CD14-positive monocyte (primary cell): ENCODE measurements at regions not wholly inside any gene's neighbourhood (a gene's known extent, or its start where the extent isn't known, plus 50 kb on each side); places are given as distances from the start of the nearest gene placed in this dataset.

Experiments
- DNase-seq, 3 donors: peaks; one replicate each; pipeline ENCODE4 v3.0.0-alpha.2; 2011 to 2022
- H2AFZ ChIP-seq: 2 replicates; pipeline ENCODE4 v1.6.0; 2012; ENCODE audit warnings: mild to moderate bottlenecking, low read depth, low read length, inconsistent platforms; ENCODE audit not compliant: insufficient read depth, poor library complexity, severe bottlenecking
- H3K27ac ChIP-seq, 2 donors: 1 replicate in 1 of 2; 2 replicates in 1 of 2; pipeline ENCODE4 v1.5.1; 2012 to 2013; ENCODE audit warnings: low read length in 2 of 2, control low read depth in 1 of 2, inconsistent platforms in 1 of 2, low read depth in 1 of 2, mild to moderate bottlenecking in 1 of 2
- H3K27me3 ChIP-seq, 2 donors: one replicate each; pipeline versions ENCODE4 v1.6.0 to v1.6.1; 2011 to 2013; ENCODE audit warnings: low read length in 2 of 2; ENCODE audit not compliant: control insufficient read depth in 2 of 2, insufficient read depth in 2 of 2
- H3K36me3 ChIP-seq, 2 donors: replicated peaks in 1 of 2; 1 replicate in 1 of 2; 2 replicates in 1 of 2; pipeline versions ENCODE4 v1.5.1 to v1.6.1; 2012 to 2013; ENCODE audit warnings: low read length in 2 of 2, control low read depth in 1 of 2, inconsistent platforms in 1 of 2, mild to moderate bottlenecking in 1 of 2; ENCODE audit not compliant: insufficient read depth in 2 of 2, control insufficient read depth in 1 of 2
- H3K4me1 ChIP-seq, 2 donors: 1 replicate in 1 of 2; 2 replicates in 1 of 2; pipeline versions ENCODE4 v1.5.1 to v1.6.1; 2012 to 2013; ENCODE audit warnings: low read length in 2 of 2, control low read depth in 1 of 2, inconsistent platforms in 1 of 2, mild to moderate bottlenecking in 1 of 2, moderate library complexity in 1 of 2; ENCODE audit not compliant: insufficient read depth in 2 of 2, control insufficient read depth in 1 of 2
- H3K4me2 ChIP-seq: replicated peaks from 2 replicates; pipeline ENCODE3; 2012; ENCODE audit warnings: low read length, moderate library complexity, mild to moderate bottlenecking; ENCODE audit not compliant: poor library complexity, severe bottlenecking; ENCODE audit errors: extremely low read depth
- H3K4me3 ChIP-seq, 3 experiments: fragments of 200-600 bp in 1 of 3; sonication (generic) in 1 of 3; replicated peaks in 1 of 3; 1 replicate in 2 of 3; 2 replicates in 1 of 3; pipeline ENCODE4 v1.5.1; 2011 to 2013; ENCODE audit warnings: low read length in 3 of 3, mild to moderate bottlenecking in 3 of 3, control low read depth in 2 of 3, low read depth in 2 of 3, inconsistent platforms in 1 of 3, moderate library complexity in 1 of 3
- H3K79me2 ChIP-seq: 2 replicates; pipeline ENCODE4 v1.6.0; 2012; ENCODE audit warnings: mild to moderate bottlenecking, control low read depth, inconsistent platforms, low read length, moderate library complexity; ENCODE audit not compliant: insufficient read depth
- H3K9ac ChIP-seq: 2 replicates; pipeline ENCODE4 v1.6.0; 2017; ENCODE audit warnings: low read length, mild to moderate bottlenecking; ENCODE audit not compliant: insufficient read depth, poor library complexity, severe bottlenecking
- H3K9me3 ChIP-seq, 2 donors: replicated peaks in 1 of 2; 1 replicate in 1 of 2; 2 replicates in 1 of 2; pipeline versions ENCODE4 v1.5.1 to v1.6.1; 2012 to 2013; ENCODE audit warnings: low read length in 2 of 2, control low read depth in 1 of 2; ENCODE audit not compliant: control insufficient read depth in 1 of 2, insufficient read depth in 1 of 2
- H4K20me1 ChIP-seq: 2 replicates; pipeline ENCODE4 v1.6.0; 2012; ENCODE audit warnings: mild to moderate bottlenecking, low read length, control low read depth, moderate library complexity; ENCODE audit not compliant: insufficient read depth
- H3K27ac Mint-ChIP-seq, 7 donors: one replicate each; pipeline ENCODE4 v1.8.0; 2020; ENCODE audit warnings: mild to moderate bottlenecking in 7 of 7, mixed read lengths in 7 of 7, moderate library complexity in 6 of 7, inconsistent platforms in 2 of 7
- H3K27me3 Mint-ChIP-seq, 3 donors: one replicate each; pipeline ENCODE4 v1.8.0; 2021 to 2022; ENCODE audit warnings: low read depth in 3 of 3, mild to moderate bottlenecking in 3 of 3, mixed read lengths in 3 of 3, moderate library complexity in 3 of 3, inconsistent platforms in 1 of 3
- H3K36me3 Mint-ChIP-seq, 2 donors: one replicate each; pipeline ENCODE4 v1.8.0; 2020; ENCODE audit warnings: mixed read lengths in 2 of 2, inconsistent platforms in 1 of 2, mild to moderate bottlenecking in 1 of 2
- H3K4me1 Mint-ChIP-seq: one replicate; pipeline ENCODE4 v1.8.0; 2020; ENCODE audit warnings: mild to moderate bottlenecking, mixed read lengths
- H3K4me3 Mint-ChIP-seq, 2 donors: one replicate each; pipeline ENCODE4 v1.8.0; 2020; ENCODE audit warnings: mild to moderate bottlenecking in 2 of 2, mixed read lengths in 2 of 2, moderate library complexity in 1 of 2
- H3K9me3 Mint-ChIP-seq, 7 donors: one replicate each; pipeline ENCODE4 v1.8.0; 2020 to 2022; ENCODE audit warnings: mixed read lengths in 7 of 7, mild to moderate bottlenecking in 6 of 7, moderate library complexity in 6 of 7, inconsistent platforms in 2 of 7
- CTCF ChIP-seq: fragments of 200-600 bp; IDR thresholded peaks from one replicate; pipeline ENCODE4 v1.8.0; 2022; ENCODE audit warnings: antibody characterized with exemption, mild to moderate bottlenecking
- WGBS: methylation state at CpG from one replicate; pipeline ENCODE4 v1.1.5; 2013; ENCODE audit warnings: missing lambda C conversion rate; ENCODE audit not compliant: insufficient coverage; 5-methylcytosine and 5-hydroxymethylcytosine counted together
- intact Hi-C, 2 donors: fragments of 100-400 bp; cut with micrococcal nuclease; formaldehyde crosslinking; loops; one replicate each; pipeline versions ENCODE4 v1.15.0 to v1.15.1; 2023

- TF ChIP-seq CTCF: no peak
- DNase-seq: no peak
- H3K4me3 ChIP-seq: no peak overlapping the region
- no peaks in the 10 kb centered on the region for H3K36me3 ChIP-seq
- no peaks in the 10 kb centered on the region for H3K27me3 ChIP-seq
- no peaks in the 10 kb centered on the region for H3K36me3 Mint-ChIP-seq
- peaks cover 0 to 6% (median 2%) of the 10 kb centered on the region in 7 donors for H3K9me3 Mint-ChIP-seq
- H4K20me1 ChIP-seq: no peaks in the 10 kb centered on the region
- H3K27ac Mint-ChIP-seq: no peak overlapping the region
- peaks cover 0 to 1% (median 0%) of the 10 kb centered on the region in 3 donors for H3K27me3 Mint-ChIP-seq
- H3K27ac ChIP-seq: no peak overlapping the region
- H3K4me3 Mint-ChIP-seq: no peak overlapping the region
- WGBS: 93% methylated on average over 8 of the region's 13 CpGs
- no peaks in the 10 kb centered on the region for H3K4me1 ChIP-seq
- no peak overlapping the region for H2AFZ ChIP-seq
- H3K9me3 ChIP-seq: no peaks in the 10 kb centered on the region
- H3K9ac ChIP-seq: no peak overlapping the region
- intact Hi-C loops: no loop called here
- H3K79me2 ChIP-seq: no peaks in the 10 kb centered on the region
- H3K4me1 Mint-ChIP-seq: no peaks in the 10 kb centered on the region
- no peak overlapping the region for H3K4me2 ChIP-seq
These were observed 191.7 kb upstream of the ALKAL2 start for GRCh38 chr2:479490-480176.

DNA sequence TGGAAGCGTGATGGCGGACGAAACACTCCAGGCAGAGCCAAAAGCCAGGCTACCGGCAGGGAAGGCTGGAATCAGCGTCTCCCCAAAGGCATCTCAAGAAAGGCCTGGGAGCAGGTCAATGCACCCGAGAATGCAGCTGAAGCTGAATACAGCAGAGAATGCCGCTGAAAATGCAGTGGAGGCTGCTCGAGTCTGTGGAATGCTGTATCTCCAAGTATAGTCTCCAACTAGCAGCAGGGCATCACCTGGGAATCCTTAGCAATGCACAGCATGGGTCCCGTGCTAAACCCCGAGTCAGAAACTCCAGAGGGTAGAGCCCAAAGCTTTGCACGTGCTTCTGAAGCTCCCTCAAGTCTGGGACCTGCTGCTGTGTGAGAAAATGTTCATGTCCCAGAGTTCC, 191.1 kb upstream of the ALKAL2 start:
- no peak overlapping the region for H3K9ac ChIP-seq
- DNase-seq: no peak

More for the DNA sequence above, 191.1 kb upstream of the ALKAL2 start:
- peaks cover 0 to 6% (median 2%) of the 10 kb centered on the region in 7 donors for H3K9me3 Mint-ChIP-seq
- Histone ChIP-seq H3K4me3 (no peak overlapping the region), H4K20me1 (no peaks in the 10 kb centered on the region), H3K27me3 (no peaks in the 10 kb centered on the region), H3K9me3 (no peaks in the 10 kb centered on the region), H3K79me2 (no peaks in the 10 kb centered on the region), H3K36me3 (no peaks in the 10 kb centered on the region), H3K4me2 (no peak overlapping the region), H2AFZ (no peak overlapping the region), H3K4me1 (no peaks in the 10 kb centered on the region), H3K27ac (no peak overlapping the region)
- intact Hi-C loops: no loop called here
- H3K27ac Mint-ChIP-seq: no peak overlapping the region
- H3K4me3 Mint-ChIP-seq: no peak overlapping the region
- WGBS: 83% methylated on average over 11 of the region's 11 CpGs
- no peaks in the 10 kb centered on the region for H3K4me1 Mint-ChIP-seq
- no peaks in the 10 kb centered on the region for H3K36me3 Mint-ChIP-seq
- H3K27me3 Mint-ChIP-seq: peaks cover 0 to 1% (median 0%) of the 10 kb centered on the region in 3 donors
- TF ChIP-seq CTCF: no peak
